Prostate gland (tissue), 1 donor: ENCODE measurements at regions not wholly inside any gene's neighbourhood (a gene's known extent, or its start where the extent isn't known, plus 50 kb on each side); places are given as distances from the start of the nearest gene placed in this dataset.
"Not testable (repeated sequence)": the region's sequence is repeated elsewhere in the genome, so short reads cannot be mapped to it uniquely, and the experiment has no call there.

Source experiments
- POLR2A ChIP-seq: fragments of 450-650 bp; IDR thresholded peaks from one replicate; pipeline ENCODE4 v1.6.1; 2016; ENCODE audit warnings: antibody characterized with exemption, mild to moderate bottlenecking
- POLR2AphosphoS5 ChIP-seq: sonication (generic); formaldehyde crosslinking; IDR thresholded peaks from one replicate; pipeline ENCODE4 v1.6.1; 2017; ENCODE audit warnings: antibody characterized with exemption

- TF ChIP-seq POLR2AphosphoS5, POLR2A: not testable (repeated sequence)
These were observed 199.9 kb upstream of the PLGLB2 start for GRCh38 chr2:87547966-87548365.
